ENCODE measurements at regions not wholly inside any gene's neighbourhood (a gene's known extent, or its start where the extent isn't known, plus 50 kb on each side); places are given as distances from the start of the nearest gene placed in this dataset.

- no peak overlapping the region for H3K4me3 ChIP-seq
- intact Hi-C loops (cut with DNase I), result no loop called here
- H3K27ac ChIP-seq (replicated peaks in 1 of 4), result no peak overlapping the region
- no peak for DNase-seq (ENCODE audit: extremely low spot score)
- no peaks in the 10 kb centered on the region for H3K36me3 ChIP-seq
- no peak for TF ChIP-seq EP300 (IDR thresholded peaks at IDR 0.05)
- TF ChIP-seq POLR2AphosphoS5 (IDR thresholded peaks at IDR 0.05), result no peak
- no peak for TF ChIP-seq POLR2A (IDR thresholded peaks at IDR 0.05; ENCODE audit: low read depth)
- no peak for TF ChIP-seq CTCF (IDR thresholded peaks at IDR 0.05)
- no peaks in the 10 kb centered on the region for H3K9me3 ChIP-seq
- WGBS, result 77% methylated on average over 3 of the region's 3 CpGs
- H3K4me1 ChIP-seq, result no peaks in the 10 kb centered on the region
- H3K27me3 ChIP-seq, result no peaks in the 10 kb centered on the region
Measured at GRCh38 chr14:100981809-100982208, 78.3 kb upstream of the RTL1 start.

- intact Hi-C loops (cut with DNase I), result no loop called here
- no peak for DNase-seq (ENCODE audit: extremely low spot score)
- 65% methylated on average over 4 of the region's 4 CpGs for WGBS
- no peaks in the 10 kb centered on the region for H3K9me3 ChIP-seq
- no peak overlapping the region for H3K4me3 ChIP-seq
- no peak overlapping the region for H3K27ac ChIP-seq (replicated peaks in 1 of 4)
- TF ChIP-seq POLR2AphosphoS5 (IDR thresholded peaks at IDR 0.05) (no peak), POLR2A (IDR thresholded peaks at IDR 0.05; ENCODE audit: low read depth) (no peak), CTCF (IDR thresholded peaks at IDR 0.05) (no peak), EP300 (IDR thresholded peaks at IDR 0.05) (no peak)
- no peaks in the 10 kb centered on the region for H3K27me3 ChIP-seq
- H3K36me3 ChIP-seq, result no peaks in the 10 kb centered on the region
- no peaks in the 10 kb centered on the region for H3K4me1 ChIP-seq
Measured at GRCh38 chr14:100982353-100982752, 78.8 kb upstream of the RTL1 start.

- Histone ChIP-seq H3K27ac (replicated peaks in 1 of 4) (no peak overlapping the region), H3K36me3 (no peaks in the 10 kb centered on the region), H3K27me3 (no peaks in the 10 kb centered on the region), H3K9me3 (no peaks in the 10 kb centered on the region), H3K4me1 (no peaks in the 10 kb centered on the region), H3K4me3 (no peak overlapping the region)
- WGBS, result 78% methylated on average over 6 of the region's 6 CpGs
- no peak for DNase-seq (ENCODE audit: extremely low spot score)
- TF ChIP-seq POLR2AphosphoS5 (IDR thresholded peaks at IDR 0.05) (no peak), POLR2A (IDR thresholded peaks at IDR 0.05; ENCODE audit: low read depth) (no peak), CTCF (IDR thresholded peaks at IDR 0.05) (no peak), EP300 (IDR thresholded peaks at IDR 0.05) (no peak)
- intact Hi-C loops (cut with DNase I), result no loop called here
Measured at GRCh38 chr14:100982762-100983161, 79.2 kb upstream of the RTL1 start.

- Histone ChIP-seq H3K27ac (replicated peaks in 1 of 4) (no peak overlapping the region), H3K4me1 (no peaks in the 10 kb centered on the region), H3K27me3 (no peaks in the 10 kb centered on the region), H3K9me3 (no peaks in the 10 kb centered on the region), H3K36me3 (no peaks in the 10 kb centered on the region), H3K4me3 (no peak overlapping the region)
- TF ChIP-seq CTCF (IDR thresholded peaks at IDR 0.05), result no peak
- no peak for TF ChIP-seq EP300 (IDR thresholded peaks at IDR 0.05)
- TF ChIP-seq POLR2A (IDR thresholded peaks at IDR 0.05; ENCODE audit: low read depth), result no peak
- no peak for TF ChIP-seq POLR2AphosphoS5 (IDR thresholded peaks at IDR 0.05)
- intact Hi-C loops (cut with DNase I), result no loop called here
- WGBS, result 86% methylated on average over 5 of the region's 5 CpGs
- DNase-seq (ENCODE audit: extremely low spot score), result no peak
Measured at GRCh38 chr14:100983710-100984109, 80.2 kb upstream of the RTL1 start.

- intact Hi-C loops (cut with DNase I), result no loop called here
- Histone ChIP-seq H3K9me3 (no peaks in the 10 kb centered on the region), H3K4me1 (no peaks in the 10 kb centered on the region), H3K36me3 (no peaks in the 10 kb centered on the region), H3K27me3 (no peaks in the 10 kb centered on the region), H3K4me3 (no peak overlapping the region), H3K27ac (replicated peaks in 1 of 4) (no peak overlapping the region)
- TF ChIP-seq EP300 (IDR thresholded peaks at IDR 0.05) (no peak), POLR2AphosphoS5 (IDR thresholded peaks at IDR 0.05) (no peak), CTCF (IDR thresholded peaks at IDR 0.05) (no peak), POLR2A (IDR thresholded peaks at IDR 0.05; ENCODE audit: low read depth) (no peak)
- no peak for DNase-seq (ENCODE audit: extremely low spot score)
- WGBS, result 86% methylated on average over 1 of the region's 1 CpG
Measured at GRCh38 chr14:100988011-100988410, 84.5 kb upstream of the RTL1 start.
